Muscle of back (tissue), 3 donors: ENCODE measurements at regions not wholly inside any gene's neighbourhood (a gene's known extent, or its start where the extent isn't known, plus 50 kb on each side); places are given as distances from the start of the nearest gene placed in this dataset.

Experiments
- DNase-seq, 3 donors: peaks; one replicate each; pipeline versions ENCODE4 v3.0.0 to v3.0.0-alpha.2; 2013

DNA sequence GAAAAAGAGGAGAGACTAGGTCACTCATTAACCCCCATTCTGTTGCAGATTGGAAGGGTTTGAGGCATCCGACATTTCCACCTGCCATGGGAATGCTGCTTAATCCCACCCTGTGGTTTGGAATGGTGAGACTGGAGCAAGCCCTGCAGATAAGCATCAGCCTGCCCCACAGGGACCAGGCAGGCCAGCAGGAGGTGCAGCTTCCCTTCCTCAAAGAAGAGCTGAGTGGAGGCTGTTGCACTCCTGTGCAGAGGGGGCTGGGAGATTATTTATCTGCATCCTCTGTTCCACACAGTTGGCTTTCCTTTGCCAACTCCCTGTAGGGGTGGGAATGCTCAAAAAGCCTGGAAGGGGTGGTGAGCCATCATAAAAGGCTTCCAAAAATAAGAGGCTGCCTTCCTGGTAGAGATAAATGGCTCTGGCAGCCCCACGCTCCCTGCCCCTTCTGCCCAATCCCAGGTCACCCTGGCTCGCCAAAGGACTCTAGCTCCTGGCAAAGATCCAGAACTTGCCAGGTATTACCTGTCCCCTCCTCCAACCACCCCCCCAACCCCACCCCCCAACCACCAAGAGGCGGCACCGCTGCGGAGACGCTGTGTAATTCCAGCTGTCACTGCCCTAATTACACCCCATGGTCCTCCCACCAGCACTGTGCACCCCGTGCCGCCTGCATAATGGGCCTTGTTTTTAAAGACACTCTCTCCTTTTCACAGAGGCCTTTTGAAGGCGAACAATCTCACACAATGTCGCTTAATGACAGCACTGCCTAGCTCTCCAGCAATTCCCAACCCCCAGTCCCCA lies 83.0 kb upstream of the ZC3H12A start:
- DNase-seq: no peak

DNA sequence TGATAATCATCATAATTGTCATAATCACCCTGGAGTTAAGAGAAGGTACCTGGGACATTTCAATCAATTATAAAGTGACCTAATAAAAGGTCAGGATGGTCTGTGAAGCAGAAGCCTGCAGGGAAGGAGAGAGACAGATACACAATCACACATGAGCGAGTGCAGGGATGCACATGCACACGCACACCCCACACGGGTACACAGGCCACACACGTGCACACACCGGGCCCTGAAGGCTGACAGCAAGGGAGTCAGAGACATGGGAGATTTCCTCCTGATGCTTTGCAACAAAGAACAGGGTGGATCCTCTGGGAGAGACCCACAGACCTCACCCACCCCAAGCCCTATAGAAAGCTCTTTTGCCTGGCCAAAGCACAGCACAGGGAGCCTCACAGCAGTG lies 82.3 kb upstream of the ZC3H12A start:
- no peak for DNase-seq

GRCh38 chr1:37393173-37394120 lies 80.9 kb upstream of the ZC3H12A start:
- no peak for DNase-seq

DNA sequence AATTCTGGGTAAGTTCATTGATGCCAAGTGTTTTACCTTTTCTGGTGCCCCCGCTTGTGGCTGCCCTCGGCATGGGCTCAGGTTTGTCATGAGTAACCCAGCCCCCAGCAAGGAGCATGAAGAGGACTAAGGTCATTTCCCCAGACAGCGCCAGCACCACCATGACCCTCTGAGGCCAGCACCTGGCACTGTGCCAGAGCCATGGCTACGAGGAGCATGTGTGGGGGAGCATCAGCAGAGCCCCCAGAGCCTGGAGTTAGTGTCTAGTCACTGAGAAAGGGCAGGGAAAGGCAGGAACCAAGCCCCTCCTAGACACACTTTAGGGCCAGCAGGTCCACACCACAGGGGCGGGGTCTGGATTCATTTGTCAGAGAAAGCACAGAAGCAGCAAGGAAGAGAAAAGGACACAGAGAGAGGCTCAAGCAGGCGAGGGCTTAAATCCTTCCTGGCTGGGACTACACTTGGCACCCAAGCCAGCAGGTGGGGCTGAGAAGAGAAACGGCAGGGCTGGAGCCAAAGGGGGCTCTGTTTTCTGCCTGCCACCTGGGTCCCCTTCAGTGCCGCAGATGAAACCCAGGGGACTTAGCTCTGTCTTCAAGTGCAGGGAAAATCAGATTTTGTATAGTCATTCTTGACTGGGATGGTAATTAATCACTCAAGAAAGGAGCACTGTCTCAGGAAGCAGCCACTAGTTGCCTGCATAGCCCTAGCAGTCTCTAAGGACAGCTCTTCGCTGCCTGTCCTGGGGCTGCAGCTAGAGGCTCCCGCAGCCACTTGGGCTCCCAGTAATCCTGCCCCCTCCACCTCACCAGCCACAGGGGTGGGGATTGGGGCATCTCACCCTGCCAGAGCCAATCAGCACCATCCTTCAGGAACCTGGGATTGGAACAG lies 79.6 kb upstream of the ZC3H12A start:
- DNase-seq: no peak

DNA sequence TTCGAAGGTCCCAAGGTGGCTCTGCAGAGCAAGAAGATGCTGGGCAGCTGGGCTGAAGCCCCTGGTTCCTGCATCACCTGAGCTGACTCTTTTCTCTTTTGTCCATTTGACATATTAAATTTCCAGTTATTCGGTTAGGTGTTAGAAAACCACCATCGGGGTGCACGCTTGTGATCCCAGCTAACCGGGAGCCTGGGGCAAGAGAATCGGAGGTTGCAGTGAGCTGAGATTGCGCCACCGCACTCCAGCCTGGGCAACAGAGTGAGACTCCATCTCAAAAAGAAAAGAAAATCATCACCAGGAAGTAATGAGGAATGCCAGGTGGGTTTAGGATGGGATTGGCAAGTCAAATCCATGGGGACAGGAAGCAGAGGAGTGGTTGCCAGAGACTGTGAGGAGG lies 76.3 kb upstream of the ZC3H12A start:
- DNase-seq: no peak

GRCh38 chr1:37399205-37399604 lies 75.2 kb upstream of the ZC3H12A start:
- no peak for DNase-seq

- no peak for DNase-seq
Measured at GRCh38 chr1:37399830-37400464, 74.4 kb upstream of the ZC3H12A start.

GRCh38 chr1:37400466-37401225 lies 73.7 kb upstream of the ZC3H12A start:
- peak; percentile 13 to 73 (median 68) for DNase-seq

DNA sequence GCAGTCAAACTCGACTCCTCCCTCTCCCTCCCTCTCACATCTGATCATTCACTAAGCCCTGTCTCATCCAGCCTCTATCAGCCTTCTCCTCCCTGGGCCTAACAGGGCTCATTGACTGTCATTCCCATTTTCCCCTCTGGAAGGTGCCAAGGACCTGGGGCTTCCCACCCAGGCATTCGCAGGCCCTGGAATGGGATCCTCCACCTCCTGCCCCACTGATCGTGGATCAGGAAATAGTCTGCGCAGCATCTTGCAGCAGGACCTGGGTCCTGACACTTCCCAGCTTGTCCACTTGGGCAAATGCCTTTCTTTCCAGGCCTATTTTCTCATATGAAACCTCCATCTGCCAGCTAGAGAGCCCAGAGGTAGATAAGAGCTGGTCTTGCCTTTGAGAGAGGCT lies 71.2 kb upstream of the ZC3H12A start:
- no peak for DNase-seq

DNA sequence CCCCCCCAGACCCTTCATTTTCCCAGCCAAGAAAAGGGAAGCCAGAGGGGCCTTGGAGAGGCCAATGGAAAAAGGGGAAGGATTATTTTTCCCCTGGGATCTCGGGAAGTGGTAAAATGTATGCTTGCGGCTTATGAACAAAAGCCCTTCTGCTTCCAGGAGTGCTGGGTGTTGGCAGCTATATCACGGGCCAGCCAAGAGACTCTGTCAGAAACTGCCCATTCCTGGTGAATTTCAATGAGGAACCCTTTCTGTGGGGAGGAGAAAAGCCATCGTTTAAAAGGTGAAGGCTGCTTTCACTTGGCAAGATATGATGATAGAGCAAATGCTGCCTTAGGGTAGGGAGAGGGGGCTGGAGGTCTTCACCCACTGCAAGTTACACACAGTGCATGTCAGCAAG lies 69.7 kb upstream of the ZC3H12A start:
- DNase-seq: no peak

- no peak for DNase-seq
Measured at GRCh38 chr1:37410105-37410504, 64.3 kb upstream of the ZC3H12A start.

- peak; percentile 1 to 45 (median 23) for DNase-seq
Measured at GRCh38 chr1:37410815-37411214, 63.6 kb upstream of the ZC3H12A start.

GRCh38 chr1:37415611-37416244 lies 58.7 kb upstream of the ZC3H12A start:
- no peak for DNase-seq

DNA sequence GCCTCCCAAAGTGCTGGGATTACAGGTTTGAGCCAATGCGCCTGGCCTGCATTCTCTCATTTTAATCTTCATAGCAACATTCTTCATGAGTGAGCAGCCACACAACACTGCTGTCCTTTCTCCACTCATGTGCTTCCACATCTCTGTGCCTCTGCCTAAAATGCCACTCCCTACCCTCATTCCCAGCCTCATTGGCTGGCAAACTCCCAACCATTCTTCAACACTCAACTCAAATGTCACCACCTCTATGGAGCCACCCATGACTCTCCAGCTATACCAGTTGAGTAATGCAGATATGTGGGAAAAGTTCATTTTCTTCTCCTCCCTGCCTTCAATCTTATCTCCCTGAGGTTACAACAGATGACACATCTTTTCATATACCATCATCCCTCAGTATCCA lies 53.9 kb upstream of the ZC3H12A start:
- DNase-seq: no peak

DNA sequence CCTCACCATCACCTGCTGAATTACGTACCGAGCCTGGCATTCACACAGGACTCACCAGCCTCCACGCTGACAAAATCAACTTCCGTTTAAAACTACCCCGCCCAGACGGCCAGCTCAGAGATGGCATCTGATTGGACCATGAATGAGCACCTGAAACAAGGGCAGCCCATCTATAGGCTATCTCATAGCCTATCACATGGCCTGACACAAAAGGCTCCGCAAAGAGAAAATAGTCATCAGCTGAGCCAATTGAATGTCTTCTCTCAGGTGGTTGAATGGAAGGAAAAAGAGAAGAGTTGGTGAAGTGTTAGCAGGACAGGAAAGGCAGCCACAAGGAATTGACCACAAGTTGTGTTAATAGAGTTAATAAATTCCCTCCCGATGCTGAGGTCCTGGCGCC lies 50.6 kb upstream of the ZC3H12A start:
- DNase-seq: no peak

DNA sequence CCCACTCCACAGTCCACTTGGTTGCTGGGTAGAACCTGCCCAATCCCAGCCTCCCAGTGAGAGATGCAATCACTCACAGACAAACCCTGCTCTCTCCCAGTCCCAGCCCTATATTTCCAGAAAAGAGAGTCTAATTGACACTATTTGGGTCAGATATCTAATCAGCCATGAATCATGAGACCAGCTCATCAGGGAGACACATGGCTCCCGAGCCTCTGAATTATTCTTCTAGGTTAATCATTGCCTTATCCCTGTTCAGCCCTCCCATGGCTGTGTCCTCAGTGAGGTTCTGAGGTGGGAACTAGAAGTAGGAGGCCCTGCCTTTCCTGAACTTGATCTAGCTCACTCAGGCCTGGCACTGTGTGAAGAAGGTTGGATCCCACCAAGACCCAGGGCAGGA lies 49.9 kb upstream of the ZC3H12A start:
- DNase-seq: no peak
